ENCODE measurements at regions not wholly inside any gene's neighbourhood (a gene's known extent, or its start where the extent isn't known, plus 50 kb on each side); places are given as distances from the start of the nearest gene placed in this dataset.

DNA sequence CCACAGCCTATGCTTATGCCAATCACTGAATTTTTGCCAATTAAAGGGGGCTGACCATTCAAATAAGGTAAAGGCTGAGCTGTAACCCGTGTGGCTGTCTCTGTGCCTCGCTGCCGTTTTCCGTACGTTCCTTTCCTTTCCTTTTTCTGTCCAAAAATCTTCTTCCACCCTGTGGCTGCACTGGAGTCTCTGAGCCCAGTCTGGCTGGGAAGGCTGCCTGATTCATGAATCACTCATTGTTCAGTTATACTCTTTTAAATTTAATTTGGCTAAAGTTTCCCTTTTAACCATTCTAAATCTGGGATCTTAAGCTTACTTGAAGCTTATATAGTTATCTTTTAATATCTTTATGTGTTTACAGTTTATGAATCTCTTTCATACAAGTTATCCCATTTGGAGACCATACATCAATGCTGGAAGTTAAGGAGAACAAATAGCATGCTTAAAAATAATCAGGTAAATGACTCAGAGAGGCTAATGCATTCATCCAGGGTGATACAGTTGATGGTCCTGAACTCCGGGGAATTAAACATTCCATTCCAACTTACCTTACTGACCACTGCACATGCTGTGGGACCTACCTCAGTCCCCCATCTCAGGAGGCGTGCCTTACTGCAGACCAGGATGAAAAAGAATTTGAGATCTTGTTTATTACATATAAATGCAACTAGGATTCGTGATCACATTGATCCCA lies 385.3 kb upstream of the ADARB2 start:
- H3K4me2 ChIP-seq: no peak overlapping the region
- Mint-ChIP-seq H3K36me3 (peaks cover under 1% of the 10 kb centered on the region), H3K4me3 (no peak overlapping the region), H3K27me3 (ENCODE audit: insufficient read depth, low read depth) (peaks cover 8% of the 10 kb centered on the region), H3K9me3 (peaks cover 12% of the 10 kb centered on the region), H3K27ac (no peak overlapping the region), H3K4me1 (peaks cover 16% of the 10 kb centered on the region)
- no peaks in the 10 kb centered on the region for H3K27me3 ChIP-seq
- H3K36me3 ChIP-seq: no peaks in the 10 kb centered on the region
- H3K4me3 ChIP-seq: no peak overlapping the region
- DNase-seq (ENCODE audit: low spot score): no peak
- H3K9me3 ChIP-seq (ENCODE audit: low read depth): no peaks in the 10 kb centered on the region
- peaks cover 7% of the 10 kb centered on the region for H3K4me1 ChIP-seq
- H2AFZ ChIP-seq (replicated peaks): no peak overlapping the region
- H3K79me2 ChIP-seq (ENCODE audit: low read depth): no peaks in the 10 kb centered on the region
- H4K20me1 ChIP-seq (ENCODE audit: low read depth): no peaks in the 10 kb centered on the region
- no peak overlapping the region for H3K27ac ChIP-seq
- H3F3A ChIP-seq (ENCODE audit: low read depth): peaks cover 4% of the 10 kb centered on the region
- H3K9ac ChIP-seq: no peak overlapping the region
- TF ChIP-seq CTCF (IDR thresholded peaks at IDR 0.05) (no peak), EZH2 (IDR thresholded peaks at IDR 0.05) (no peak), EZH2phosphoT487 (IDR thresholded peaks at IDR 0.05) (no peak)

DNA sequence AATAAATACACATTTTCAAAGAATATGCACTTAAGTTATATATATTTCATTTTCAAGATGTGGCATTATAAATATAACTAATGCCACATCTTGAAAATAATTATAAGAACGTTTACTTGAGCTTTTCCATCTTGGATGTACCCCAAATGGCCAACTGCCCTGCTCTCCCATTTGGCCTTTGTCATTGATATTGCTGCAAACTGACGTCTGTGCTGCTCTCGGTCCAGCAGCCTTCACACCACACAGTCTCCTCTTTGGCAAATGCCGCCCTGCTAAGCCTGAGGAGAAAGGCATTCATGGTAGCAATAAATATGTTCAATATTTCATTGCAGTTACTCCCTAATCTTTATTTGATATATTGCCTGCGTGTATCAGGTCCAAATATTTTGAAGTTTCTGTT lies 384.6 kb upstream of the ADARB2 start:
- H4K20me1 ChIP-seq (ENCODE audit: low read depth): no peaks in the 10 kb centered on the region
- peaks cover 8% of the 10 kb centered on the region for H3K27me3 Mint-ChIP-seq (ENCODE audit: insufficient read depth, low read depth)
- peaks cover 4% of the 10 kb centered on the region for H3F3A ChIP-seq (ENCODE audit: low read depth)
- H3K4me1 ChIP-seq: peaks cover 7% of the 10 kb centered on the region
- no peak overlapping the region for H3K9ac ChIP-seq
- no peak for DNase-seq (ENCODE audit: low spot score)
- H3K4me1 Mint-ChIP-seq: peaks cover 16% of the 10 kb centered on the region
- no peaks in the 10 kb centered on the region for H3K27me3 ChIP-seq
- H3K36me3 ChIP-seq: no peaks in the 10 kb centered on the region
- no peaks in the 10 kb centered on the region for H3K79me2 ChIP-seq (ENCODE audit: low read depth)
- no peak overlapping the region for H3K4me3 Mint-ChIP-seq
- no peak overlapping the region for H2AFZ ChIP-seq (replicated peaks)
- H3K27ac ChIP-seq: no peak overlapping the region
- H3K4me3 ChIP-seq: no peak overlapping the region
- TF ChIP-seq EZH2 (IDR thresholded peaks at IDR 0.05) (no peak), EZH2phosphoT487 (IDR thresholded peaks at IDR 0.05) (no peak), CTCF (IDR thresholded peaks at IDR 0.05) (no peak)
- no peak overlapping the region for H3K4me2 ChIP-seq
- H3K9me3 Mint-ChIP-seq: peaks cover 15% of the 10 kb centered on the region
- H3K27ac Mint-ChIP-seq: no peak overlapping the region
- no peaks in the 10 kb centered on the region for H3K9me3 ChIP-seq (ENCODE audit: low read depth)
- H3K36me3 Mint-ChIP-seq: peaks cover 3% of the 10 kb centered on the region

GRCh38 chr10:2121315-2121714 lies 384.0 kb upstream of the ADARB2 start:
- no peak overlapping the region for H3K4me3 ChIP-seq
- H3K27ac Mint-ChIP-seq: no peak overlapping the region
- H3K4me1 Mint-ChIP-seq: peaks cover 16% of the 10 kb centered on the region
- TF ChIP-seq CTCF (IDR thresholded peaks at IDR 0.05): no peak
- TF ChIP-seq EZH2phosphoT487 (IDR thresholded peaks at IDR 0.05): no peak
- TF ChIP-seq EZH2 (IDR thresholded peaks at IDR 0.05): no peak
- DNase-seq (ENCODE audit: low spot score): no peak
- no peak overlapping the region for H2AFZ ChIP-seq (replicated peaks)
- no peaks in the 10 kb centered on the region for H4K20me1 ChIP-seq (ENCODE audit: low read depth)
- H3K27me3 ChIP-seq: no peaks in the 10 kb centered on the region
- H3K79me2 ChIP-seq (ENCODE audit: low read depth): no peaks in the 10 kb centered on the region
- no peaks in the 10 kb centered on the region for H3K36me3 ChIP-seq
- no peak overlapping the region for H3K27ac ChIP-seq
- H3F3A ChIP-seq (ENCODE audit: low read depth): peaks cover 4% of the 10 kb centered on the region
- peaks cover 3% of the 10 kb centered on the region for H3K36me3 Mint-ChIP-seq
- H3K4me2 ChIP-seq: no peak overlapping the region
- no peak overlapping the region for H3K4me3 Mint-ChIP-seq
- H3K9me3 ChIP-seq (ENCODE audit: low read depth): no peaks in the 10 kb centered on the region
- peaks cover 6% of the 10 kb centered on the region for H3K27me3 Mint-ChIP-seq (ENCODE audit: insufficient read depth, low read depth)
- H3K9ac ChIP-seq: no peak overlapping the region
- H3K9me3 Mint-ChIP-seq: peaks cover 15% of the 10 kb centered on the region
- peaks cover 7% of the 10 kb centered on the region for H3K4me1 ChIP-seq
